ENCODE measurements at regions not wholly inside any gene's neighbourhood (a gene's known extent, or its start where the extent isn't known, plus 50 kb on each side); places are given as distances from the start of the nearest gene placed in this dataset.
A peak's percentile ranks its signal among the peaks of the same experiment; 100 is the strongest.
"Not testable (repeated sequence)": the region's sequence is repeated elsewhere in the genome, so short reads cannot be mapped to it uniquely, and the experiment has no call there.

- in situ Hi-C loops (cut with MboI; ENCODE audit: low sequenced_read_pairs, unreplicated experiment): no loop called here
- TF ChIP-seq CTCF (IDR thresholded peaks at IDR 0.05; ENCODE audit: borderline replicate concordance, control extremely low read depth, extremely low read depth, insufficient read depth, missing control alignments): no peak
- no peak for DNase-seq (ENCODE audit: low spot score)
These were observed 103.2 kb upstream of the GRK3 start for GRCh38 chr22:25461301-25461700.

GRCh38 chr22:25462474-25463346 is 101.8 kb upstream of the GRK3 start:
- TF ChIP-seq CTCF (IDR thresholded peaks at IDR 0.05; ENCODE audit: borderline replicate concordance, control extremely low read depth, extremely low read depth, insufficient read depth, missing control alignments): peak; percentile 96
- in situ Hi-C loops (cut with MboI; ENCODE audit: low sequenced_read_pairs, unreplicated experiment): not testable (repeated sequence)
- peak; percentile 91 for DNase-seq (ENCODE audit: low spot score)

GRCh38 chr22:25463347-25463628 is 101.2 kb upstream of the GRK3 start:
- in situ Hi-C loops (cut with MboI; ENCODE audit: low sequenced_read_pairs, unreplicated experiment); DNase-seq (ENCODE audit: low spot score): not testable (repeated sequence)

GRCh38 chr22:25464326-25464725 is 100.1 kb upstream of the GRK3 start:
- in situ Hi-C loops (cut with MboI; ENCODE audit: low sequenced_read_pairs, unreplicated experiment); DNase-seq (ENCODE audit: low spot score): not testable (repeated sequence)

- DNase-seq (ENCODE audit: low spot score): no peak
- no peak for TF ChIP-seq CTCF (IDR thresholded peaks at IDR 0.05; ENCODE audit: borderline replicate concordance, control extremely low read depth, extremely low read depth, insufficient read depth, missing control alignments)
- in situ Hi-C loops (cut with MboI; ENCODE audit: low sequenced_read_pairs, unreplicated experiment): no loop called here
These were observed 98.5 kb upstream of the GRK3 start for GRCh38 chr22:25465949-25466348.

- in situ Hi-C loops (cut with MboI; ENCODE audit: low sequenced_read_pairs, unreplicated experiment): loop anchor here (10.0 kb wide), 1 partner anchor 302 kb away; no protein-coding TSS in a partner anchor
- no peak for DNase-seq (ENCODE audit: low spot score)
- TF ChIP-seq CTCF (IDR thresholded peaks at IDR 0.05; ENCODE audit: borderline replicate concordance, control extremely low read depth, extremely low read depth, insufficient read depth, missing control alignments): no peak
These were observed 92.1 kb upstream of the GRK3 start for GRCh38 chr22:25472382-25472781.

GRCh38 chr22:25475257-25476022 is 89.0 kb upstream of the GRK3 start:
- in situ Hi-C loops (cut with MboI; ENCODE audit: low sequenced_read_pairs, unreplicated experiment): loop anchor here (10.0 to 25.0 kb wide), 2 partner anchors 299 to 862 kb away; no protein-coding TSS in a partner anchor
- no peak for DNase-seq (ENCODE audit: low spot score)
- TF ChIP-seq CTCF (IDR thresholded peaks at IDR 0.05; ENCODE audit: borderline replicate concordance, control extremely low read depth, extremely low read depth, insufficient read depth, missing control alignments): no peak
